HCT116 (cell line): ENCODE measurements at regions not wholly inside any gene's neighbourhood (a gene's known extent, or its start where the extent isn't known, plus 50 kb on each side); places are given as distances from the start of the nearest gene placed in this dataset.
"Not testable (repeated sequence)": the region's sequence is repeated elsewhere in the genome, so short reads cannot be mapped to it uniquely, and the experiment has no call there.

Source experiments
- ATAC-seq: fragments of 200-7000 bp; cut with Tn5 transposase; 2 replicates; pipeline ENCODE4 v1.9.1; 2020; ENCODE audit warnings: mild to moderate bottlenecking, moderate library complexity
- BruUV-seq: library from RNA; stranded (reverse); fragments of 400-500 nt; replicated peaks from 2 replicates; lab custom pipeline; 2021; lab: Mats Ljungman, UMichigan
- CTCF ChIA-PET: fragments of 300-600 bp; sonication (Branson Sonifier 250); formaldehyde crosslinking; loops from one replicate; lab custom pipeline; 2021; ENCODE audit warnings: antibody characterized with exemption; lab: Charles Lee
- POLR2A ChIA-PET: fragments of 300-600, 350-600 bp; sonication (Branson Sonifier 250); formaldehyde crosslinking; loops from one replicate; lab custom pipeline; 2021; ENCODE audit warnings: antibody characterized with exemption; lab: Charles Lee
- RAD21 ChIA-PET, 2 experiments: fragments of 300-600 bp; sonication (Branson Sonifier 250); formaldehyde crosslinking; loops; one replicate each; lab custom pipeline; 2023; ENCODE audit warnings: low total read pairs in 2 of 2; ENCODE audit not compliant: uncharacterized antibody in 2 of 2, unreplicated experiment in 2 of 2, low non-redundant PET in 1 of 2; lab: Charles Lee
- DNase-seq: peaks from one replicate; pipeline ENCODE4 v3.0.0-alpha.2; 2010; ENCODE audit warnings: low read depth, low spot score
- H2AFZ ChIP-seq: fragments of 200-600 bp; shearing (Covaris generic), sonication (generic); 2 replicates; pipeline ENCODE4 v1.6.1; 2017; ENCODE audit warnings: low read depth, mixed run types, mixed read lengths, antibody characterized with exemption, low read length; ENCODE audit not compliant: poor library complexity, severe bottlenecking
- H3K27ac ChIP-seq: 2 replicates; pipeline ENCODE4 v1.5.1; 2012; ENCODE audit warnings: low read depth, low read length
- H3K27me3 ChIP-seq: fragments of 200-600 bp; sonication (generic); 2 replicates; pipeline ENCODE4 v1.6.1; 2016; ENCODE audit warnings: mixed run types, low read length, mixed read lengths; ENCODE audit not compliant: insufficient read depth
- H3K36me3 ChIP-seq, 2 experiments: fragments of 200-500 bp in 1 of 2; fragments of 200-600 bp in 1 of 2; sonication (Bioruptor generic) in 1 of 2; sonication (generic) in 1 of 2; 2 replicates each; pipeline versions ENCODE4 v1.5.1 to v1.6.1; 2014 to 2016; ENCODE audit warnings: low read length in 2 of 2, inconsistent platforms in 1 of 2, mixed read lengths in 1 of 2, mixed run types in 1 of 2; ENCODE audit not compliant: insufficient read depth in 2 of 2, control insufficient read depth in 1 of 2
- H3K4me1 ChIP-seq, 2 experiments: fragments of 200-600 bp in 1 of 2; sonication (generic) in 1 of 2; 2 replicates each; pipeline versions ENCODE4 v1.5.1 to v1.6.1; 2012 to 2017; ENCODE audit warnings: low read length in 2 of 2, inconsistent platforms in 1 of 2, mild to moderate bottlenecking in 1 of 2, mixed read lengths in 1 of 2, mixed run types in 1 of 2, moderate library complexity in 1 of 2; ENCODE audit not compliant: insufficient read depth in 2 of 2, control insufficient read depth in 1 of 2
- H3K4me2 ChIP-seq: fragments of 200-600 bp; sonication (generic); 2 replicates; pipeline ENCODE4 v1.6.1; 2017; ENCODE audit warnings: mixed run types, low read length, mixed read lengths
- H3K4me3 ChIP-seq, 2 experiments: fragments of 200-600 bp in 1 of 2; sonication (generic) in 1 of 2; replicated peaks in 1 of 2; 2 replicates each; pipeline ENCODE4 v1.5.1; 2011 to 2016; ENCODE audit warnings: low read length in 2 of 2, control low read depth in 1 of 2, low read depth in 1 of 2, mild to moderate bottlenecking in 1 of 2, mixed read lengths in 1 of 2, mixed run types in 1 of 2
- H3K79me2 ChIP-seq: fragments of 200-600 bp; sonication (generic); 2 replicates; pipeline ENCODE4 v1.6.1; 2017; ENCODE audit warnings: mild to moderate bottlenecking, mixed run types, low read length, moderate library complexity, mixed read lengths; ENCODE audit not compliant: insufficient read depth
- H3K9ac ChIP-seq: fragments of 200-600 bp; sonication (generic); 2 replicates; pipeline ENCODE4 v1.6.1; 2016; ENCODE audit warnings: low read length, mixed read lengths
- H3K9me2 ChIP-seq: fragments of 200-600 bp; sonication (generic), shearing (Covaris generic); 2 replicates; pipeline ENCODE4 v1.6.1; 2017; ENCODE audit warnings: mixed run types, mild to moderate bottlenecking, moderate library complexity; ENCODE audit not compliant: insufficient read depth
- H3K9me3 ChIP-seq, 2 experiments: fragments of 200-500 bp in 1 of 2; fragments of 200-600 bp in 1 of 2; sonication (Bioruptor generic) in 1 of 2; sonication (generic) in 1 of 2; 2 replicates each; pipeline ENCODE4 v1.6.1; 2014 to 2017; ENCODE audit warnings: low read length in 2 of 2, mixed read lengths in 2 of 2, inconsistent platforms in 1 of 2, low read depth in 1 of 2, mild to moderate bottlenecking in 1 of 2, mixed run types in 1 of 2, moderate library complexity in 1 of 2; ENCODE audit not compliant: control insufficient read depth in 1 of 2, insufficient read depth in 1 of 2
- H4K20me1 ChIP-seq: fragments of 200-600 bp; sonication (generic), shearing (Covaris generic); 2 replicates; pipeline ENCODE4 v1.6.1; 2017; ENCODE audit warnings: mixed run types, mild to moderate bottlenecking, moderate library complexity; ENCODE audit not compliant: insufficient read depth
- EZH2 ChIP-seq: fragments of 200-600 bp; sonication (generic); IDR thresholded peaks from 2 replicates; pipeline ENCODE4 v1.6.1; 2017; ENCODE audit warnings: antibody characterized with exemption, mixed run types
- POLR2AphosphoS5 ChIP-seq: IDR thresholded peaks from 2 replicates; pipeline ENCODE4 v1.6.1; 2011; ENCODE audit warnings: mild to moderate bottlenecking, low read depth, low read length, moderate library complexity
- SRF ChIP-seq: IDR thresholded peaks from 2 replicates; pipeline ENCODE4 v1.6.1; 2012; ENCODE audit warnings: low read depth
- ZBTB33 ChIP-seq: IDR thresholded peaks from 2 replicates; pipeline ENCODE4 v1.6.1; 2011; ENCODE audit warnings: mild to moderate bottlenecking, low read length, moderate library complexity; ENCODE audit not compliant: insufficient replicate concordance; ENCODE audit errors: extremely low read depth
- ZFX ChIP-seq: fragments of 450-650 bp; IDR thresholded peaks from 2 replicates; pipeline ENCODE4 v1.6.1; 2017
- ZNF274 ChIP-seq: fragments of 200-500 bp; sonication (Bioruptor generic); IDR thresholded peaks from 2 replicates; pipeline ENCODE4 v1.6.1; 2014; ENCODE audit warnings: mild to moderate bottlenecking, low read depth, low read length, inconsistent platforms
- intact Hi-C: fragments of 100-400 bp; cut with micrococcal nuclease; formaldehyde crosslinking; loops from 2 replicates; pipeline ENCODE4 v1.10.0; 2022
- TF ChIP-seq, protein P1 (sequence below): IDR thresholded peaks from 2 replicates; pipeline ENCODE4 v1.6.1; 2012

- Histone ChIP-seq H2AFZ (no peak overlapping the region), H4K20me1 (no peaks in the 10 kb centered on the region), H3K9ac (no peak overlapping the region), H3K27me3 (no peaks in the 10 kb centered on the region), H3K4me1 (no peaks in the 10 kb centered on the region), H3K27ac (no peak overlapping the region), H3K36me3 (no peaks in the 10 kb centered on the region), H3K4me2 (no peak overlapping the region), H3K4me3 (no peak overlapping the region), H3K79me2 (no peaks in the 10 kb centered on the region), H3K9me3 (no peaks in the 10 kb centered on the region), H3K9me2 (no peaks in the 10 kb centered on the region)
- ATAC-seq (no peak), DNase-seq (no peak)
- intact Hi-C loops: no loop called here
- TF ChIP-seq POLR2AphosphoS5: no peak
- no peak for TF ChIP-seq ZBTB33
- TF ChIP-seq ZFX: no peak
- TF ChIP-seq SRF: no peak
- TF ChIP-seq, protein P1, sequence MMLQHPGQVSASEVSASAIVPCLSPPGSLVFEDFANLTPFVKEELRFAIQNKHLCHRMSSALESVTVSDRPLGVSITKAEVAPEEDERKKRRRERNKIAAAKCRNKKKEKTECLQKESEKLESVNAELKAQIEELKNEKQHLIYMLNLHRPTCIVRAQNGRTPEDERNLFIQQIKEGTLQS: no peak
- no peak for TF ChIP-seq EZH2
- TF ChIP-seq ZNF274: no peak
- BruUV-seq: no TSS peak
- RAD21 ChIA-PET: no interaction called here
- CTCF ChIA-PET: no interaction called here
- POLR2A ChIA-PET: no interaction called here
Measured at GRCh38 chr11:96580476-96581040, 190.7 kb downstream of the JRKL start.

DNA sequence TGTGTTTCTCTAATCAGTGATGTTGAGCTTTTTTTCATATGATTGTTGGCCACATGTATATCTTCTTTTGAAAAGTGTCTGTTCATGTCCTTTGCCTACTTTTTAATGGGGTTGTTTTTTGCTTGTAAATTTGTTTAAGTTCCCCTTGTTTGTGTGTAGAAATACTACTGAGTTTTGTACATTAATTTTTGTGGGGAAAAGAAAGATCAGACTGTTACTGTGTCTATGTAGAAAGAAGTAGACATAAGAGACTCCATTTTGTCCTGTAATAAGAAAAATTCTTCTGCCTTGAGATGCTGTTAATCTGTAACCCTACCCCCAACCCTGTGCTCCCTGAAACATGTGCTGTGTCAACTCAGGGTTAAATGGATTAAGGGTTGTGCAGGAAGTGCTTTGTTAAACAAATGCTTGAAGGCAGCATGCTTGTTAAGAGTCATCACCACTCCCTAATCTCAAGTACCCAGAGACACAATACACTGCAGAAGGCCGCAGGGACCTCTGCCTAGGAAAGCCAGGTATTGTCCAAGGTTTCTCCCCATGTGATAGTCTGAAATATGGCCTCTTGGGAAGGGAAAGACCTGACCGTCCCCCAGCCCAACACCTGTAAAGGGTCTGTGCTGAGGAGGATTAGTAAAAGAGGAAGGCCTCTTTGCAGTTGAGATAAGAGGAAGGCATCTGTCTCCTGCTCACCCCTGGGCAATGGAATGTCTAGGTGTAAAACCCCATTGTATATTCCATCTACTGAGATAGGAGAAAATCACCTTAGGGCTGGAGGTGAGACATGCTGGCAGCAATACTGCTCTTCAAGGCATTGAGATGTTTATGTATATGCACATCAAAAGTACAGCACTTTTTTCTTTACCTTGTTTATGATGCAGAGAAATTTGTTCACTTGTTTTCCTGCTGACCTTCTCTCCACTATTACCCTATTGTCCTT is 196.4 kb downstream of the JRKL start:
- H3K9me3 ChIP-seq, BruUV-seq, CTCF ChIA-PET, H4K20me1 ChIP-seq, H3K9me2 ChIP-seq, H3K79me2 ChIP-seq, POLR2A ChIA-PET, H2AFZ ChIP-seq, DNase-seq, H3K4me3 ChIP-seq, H3K4me1 ChIP-seq, H3K27me3 ChIP-seq, H3K4me2 ChIP-seq, H3K36me3 ChIP-seq, RAD21 ChIA-PET, intact Hi-C loops, ATAC-seq, H3K9ac ChIP-seq, H3K27ac ChIP-seq: not testable (repeated sequence)

DNA sequence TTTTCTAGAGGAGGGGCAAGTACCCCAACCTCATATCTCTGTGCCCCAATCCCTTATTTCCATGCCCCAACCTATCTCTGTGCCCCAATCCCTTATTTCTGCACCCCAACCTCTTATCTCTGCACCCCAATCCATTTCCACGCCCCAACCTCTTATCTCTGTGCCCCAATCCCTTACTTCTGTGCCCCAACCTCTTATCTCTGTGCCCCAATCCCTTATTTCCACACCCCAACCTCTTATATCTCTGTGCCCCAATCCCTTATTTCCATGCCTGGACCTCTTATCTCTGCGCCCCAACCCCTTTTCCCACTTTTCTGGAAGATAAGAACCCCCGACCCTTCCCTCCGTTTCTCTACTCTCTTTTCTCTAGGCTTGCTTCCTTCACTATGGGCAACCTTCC is 199.0 kb downstream of the JRKL start:
- H2AFZ ChIP-seq, POLR2A ChIA-PET, H3K4me2 ChIP-seq, BruUV-seq, RAD21 ChIA-PET, ATAC-seq, H3K27me3 ChIP-seq, DNase-seq, H4K20me1 ChIP-seq, H3K36me3 ChIP-seq, H3K27ac ChIP-seq, H3K9me2 ChIP-seq, intact Hi-C loops, CTCF ChIA-PET, H3K4me1 ChIP-seq, H3K9me3 ChIP-seq, H3K79me2 ChIP-seq, H3K9ac ChIP-seq, H3K4me3 ChIP-seq: not testable (repeated sequence)
